Keratinocyte (primary cell): ENCODE measurements at regions not wholly inside any gene's neighbourhood (a gene's known extent, or its start where the extent isn't known, plus 50 kb on each side); places are given as distances from the start of the nearest gene placed in this dataset.

Experiments
- CTCF ChIP-seq, 3 experiments: IDR thresholded peaks in 1 of 3; conservative IDR thresholded peaks in 1 of 3; optimal IDR thresholded peaks in 1 of 3; 2 replicates in 2 of 3; 3 replicates in 1 of 3; pipeline versions ENCODE3 to v1.5.1; 2011; ENCODE audit warnings: low read length in 3 of 3, mild to moderate bottlenecking in 3 of 3, moderate library complexity in 2 of 3, control low read depth in 1 of 3, inconsistent platforms in 1 of 3; ENCODE audit not compliant: insufficient read depth in 2 of 3; ENCODE audit errors: extremely low read depth in 1 of 3
- EZH2 ChIP-seq: IDR thresholded peaks from one replicate; pipeline ENCODE4 v1.6.1; 2012; ENCODE audit warnings: inconsistent platforms, mild to moderate bottlenecking, low read length, moderate library complexity

- TF ChIP-seq CTCF (optimal IDR thresholded peaks at IDR 0.05 in 1 of 3, IDR thresholded peaks at IDR 0.05 in 1 of 3, conservative IDR thresholded peaks at IDR 0.05 in 1 of 3; ENCODE audit: extremely low read depth in 1 of 3, insufficient read depth in 2 of 3, low read length in 3 of 3) (no peak), EZH2 (no peak)
Observed at GRCh38 chr6:137755284-137755683, 111.8 kb upstream of the TNFAIP3 start.
